HEK293T (cell line): ENCODE measurements at regions not wholly inside any gene's neighbourhood (a gene's known extent, or its start where the extent isn't known, plus 50 kb on each side); places are given as distances from the start of the nearest gene placed in this dataset.

Experiments used
- BHLHE40 ChIP-seq: fragments of 450-650 bp; IDR thresholded peaks from 2 replicates; pipeline ENCODE4 v1.6.1; 2016; ENCODE audit warnings: mild to moderate bottlenecking, moderate library complexity, borderline replicate concordance
- CTBP1 ChIP-seq: fragments of 450-650 bp; IDR thresholded peaks from 2 replicates; pipeline ENCODE4 v1.6.1; 2016; ENCODE audit warnings: borderline replicate concordance
- FOXM1 ChIP-seq: fragments of 450-650 bp; IDR thresholded peaks from 2 replicates; pipeline ENCODE4 v1.6.1; 2017; ENCODE audit warnings: mild to moderate bottlenecking, borderline replicate concordance
- L3MBTL2 ChIP-seq: fragments of 450-650 bp; conservative IDR thresholded peaks from 2 replicates; pipeline ENCODE4 v1.6.1; 2016; ENCODE audit warnings: mild to moderate bottlenecking
- NFRKB ChIP-seq: fragments of 450-650 bp; IDR thresholded peaks from 2 replicates; pipeline ENCODE4 v1.6.1; 2016; ENCODE audit warnings: mild to moderate bottlenecking, moderate library complexity
- SP1 ChIP-seq: fragments of 450-650 bp; IDR thresholded peaks from 2 replicates; pipeline ENCODE4 v1.6.1; 2017
- TF ChIP-seq, protein P1 (sequence below): fragments of 450-650 bp; IDR thresholded peaks from 2 replicates; pipeline ENCODE4 v1.6.1; 2016

GRCh38 chr1:82044111-82044510 lies 243.4 kb downstream of the ADGRL2 start:
- TF ChIP-seq SP1 (no peak), BHLHE40 (no peak), CTBP1 (no peak), FOXM1 (no peak), L3MBTL2 (no peak), NFRKB (no peak)
- TF ChIP-seq, protein P1, sequence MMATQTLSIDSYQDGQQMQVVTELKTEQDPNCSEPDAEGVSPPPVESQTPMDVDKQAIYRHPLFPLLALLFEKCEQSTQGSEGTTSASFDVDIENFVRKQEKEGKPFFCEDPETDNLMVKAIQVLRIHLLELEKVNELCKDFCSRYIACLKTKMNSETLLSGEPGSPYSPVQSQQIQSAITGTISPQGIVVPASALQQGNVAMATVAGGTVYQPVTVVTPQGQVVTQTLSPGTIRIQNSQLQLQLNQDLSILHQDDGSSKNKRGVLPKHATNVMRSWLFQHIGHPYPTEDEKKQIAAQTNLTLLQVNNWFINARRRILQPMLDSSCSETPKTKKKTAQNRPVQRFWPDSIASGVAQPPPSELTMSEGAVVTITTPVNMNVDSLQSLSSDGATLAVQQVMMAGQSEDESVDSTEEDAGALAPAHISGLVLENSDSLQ = no peak
